Epithelial cell of proximal tubule (primary cell): ENCODE measurements at regions not wholly inside any gene's neighbourhood (a gene's known extent, or its start where the extent isn't known, plus 50 kb on each side); places are given as distances from the start of the nearest gene placed in this dataset.

Experiments
- DNase-seq: peaks from one replicate; pipeline ENCODE4 v3.0.0-alpha.2; 2011; ENCODE audit warnings: low read depth
- H3K4me3 ChIP-seq: 2 replicates; pipeline ENCODE4 v1.5.1; 2011; ENCODE audit warnings: low read depth, mild to moderate bottlenecking, low read length
- TF ChIP-seq, protein P1 (sequence below): conservative IDR thresholded peaks from 2 replicates; pipeline ENCODE4 v1.5.1; 2012; ENCODE audit warnings: low read depth, mild to moderate bottlenecking, low read length

DNA sequence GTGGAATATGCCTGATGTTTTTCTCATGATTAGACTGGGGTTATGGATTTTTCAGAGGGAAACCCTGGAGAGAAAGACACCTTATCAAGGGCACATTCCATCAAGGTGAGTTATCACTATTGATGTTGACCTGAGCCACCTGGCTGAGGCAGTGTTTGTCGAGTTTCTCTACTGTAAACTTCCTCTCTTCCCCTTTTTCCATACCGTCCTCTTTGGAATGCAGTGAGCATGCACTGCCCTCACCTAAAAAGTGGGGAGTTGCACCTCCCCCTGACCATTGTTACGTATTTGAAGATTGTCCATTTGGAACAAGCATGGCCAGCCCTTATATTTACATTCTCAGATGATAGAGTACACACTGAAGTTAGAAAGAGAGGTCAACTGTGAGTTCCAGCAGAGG lies 53.9 kb upstream of the PWP1 start:
- TF ChIP-seq, protein P1, sequence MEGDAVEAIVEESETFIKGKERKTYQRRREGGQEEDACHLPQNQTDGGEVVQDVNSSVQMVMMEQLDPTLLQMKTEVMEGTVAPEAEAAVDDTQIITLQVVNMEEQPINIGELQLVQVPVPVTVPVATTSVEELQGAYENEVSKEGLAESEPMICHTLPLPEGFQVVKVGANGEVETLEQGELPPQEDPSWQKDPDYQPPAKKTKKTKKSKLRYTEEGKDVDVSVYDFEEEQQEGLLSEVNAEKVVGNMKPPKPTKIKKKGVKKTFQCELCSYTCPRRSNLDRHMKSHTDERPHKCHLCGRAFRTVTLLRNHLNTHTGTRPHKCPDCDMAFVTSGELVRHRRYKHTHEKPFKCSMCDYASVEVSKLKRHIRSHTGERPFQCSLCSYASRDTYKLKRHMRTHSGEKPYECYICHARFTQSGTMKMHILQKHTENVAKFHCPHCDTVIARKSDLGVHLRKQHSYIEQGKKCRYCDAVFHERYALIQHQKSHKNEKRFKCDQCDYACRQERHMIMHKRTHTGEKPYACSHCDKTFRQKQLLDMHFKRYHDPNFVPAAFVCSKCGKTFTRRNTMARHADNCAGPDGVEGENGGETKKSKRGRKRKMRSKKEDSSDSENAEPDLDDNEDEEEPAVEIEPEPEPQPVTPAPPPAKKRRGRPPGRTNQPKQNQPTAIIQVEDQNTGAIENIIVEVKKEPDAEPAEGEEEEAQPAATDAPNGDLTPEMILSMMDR: no peak
- no peak overlapping the region for H3K4me3 ChIP-seq
- no peak for DNase-seq

DNA sequence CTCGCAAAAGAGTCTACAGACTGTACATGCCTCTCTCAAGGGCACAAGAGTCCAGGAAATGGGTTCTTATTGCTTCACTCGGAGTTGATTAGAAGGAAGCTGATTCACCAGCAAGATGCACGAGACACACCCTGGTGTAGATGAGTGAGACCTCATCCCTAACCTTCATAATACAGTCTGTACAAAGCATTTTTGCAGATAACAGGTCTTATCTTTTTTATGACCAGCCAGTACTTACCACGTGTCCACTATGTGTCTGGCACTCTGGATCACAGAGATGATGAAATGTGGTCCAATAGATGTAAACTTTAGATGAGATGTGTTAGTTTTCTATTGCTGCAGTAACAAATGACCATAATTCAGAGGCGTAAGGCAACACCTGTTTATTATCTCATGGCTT lies 53.4 kb upstream of the PWP1 start:
- H3K4me3 ChIP-seq: no peak overlapping the region

DNA sequence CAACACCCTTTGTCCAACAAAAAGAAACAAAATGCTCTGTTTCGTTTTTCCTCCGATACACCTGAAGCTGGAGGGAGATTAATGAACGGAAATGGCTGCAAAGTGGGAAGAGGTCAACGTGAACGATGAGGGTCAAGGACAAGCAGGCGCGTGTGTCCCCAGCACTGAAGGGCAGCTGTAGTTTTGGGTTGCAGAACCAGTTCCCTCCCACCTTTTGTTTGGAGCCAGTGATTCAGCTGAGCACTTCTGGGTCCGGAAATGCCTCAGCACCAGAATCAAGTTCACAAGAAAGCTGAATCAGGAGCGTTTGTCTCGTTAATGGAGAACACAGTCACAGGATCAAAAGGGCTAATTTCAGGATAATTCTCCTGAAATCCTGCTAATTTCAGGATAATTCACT lies 51.1 kb upstream of the PWP1 start:
- H3K4me3 ChIP-seq: no peak overlapping the region
- DNase-seq: no peak
- TF ChIP-seq, protein P1: no peak

More for the DNA sequence above, 53.4 kb upstream of the PWP1 start:
- no peak for DNase-seq
- TF ChIP-seq, protein P1: no peak

DNA sequence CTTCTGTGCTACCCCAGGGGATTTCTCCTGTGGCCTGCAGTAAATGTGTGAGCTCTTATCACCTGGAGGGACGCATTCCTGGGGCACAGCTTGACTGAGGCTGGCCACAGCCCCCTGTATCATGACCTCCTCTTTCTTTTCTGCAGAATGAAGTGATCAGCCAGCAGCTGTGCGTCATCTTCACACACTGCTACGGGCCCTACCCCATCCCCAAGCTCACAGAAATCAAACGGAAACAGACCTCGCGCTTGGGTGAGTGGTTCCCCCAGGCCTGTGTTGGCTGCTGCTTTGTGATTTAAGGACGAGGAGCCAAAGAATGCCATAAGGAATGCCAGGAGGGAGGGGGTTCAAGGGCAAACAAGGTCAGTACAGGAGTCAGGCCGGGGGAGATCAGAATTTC lies 50.5 kb upstream of the PWP1 start:
- DNase-seq: no peak
- H3K4me3 ChIP-seq: no peak overlapping the region
- TF ChIP-seq, protein P1: no peak
